Testis (tissue), 2 donors: ENCODE measurements at regions not wholly inside any gene's neighbourhood (a gene's known extent, or its start where the extent isn't known, plus 50 kb on each side); places are given as distances from the start of the nearest gene placed in this dataset.

Experiments used
- CTCF ChIP-seq, 3 experiments: fragments of 450-650 bp in 2 of 3; fragments of 200-600 bp in 1 of 3; sonication (generic) in 1 of 3; IDR thresholded peaks; one replicate each; pipeline ENCODE4 v1.5.1; 2016 to 2019; ENCODE audit warnings: antibody characterized with exemption in 3 of 3, mild to moderate bottlenecking in 2 of 3, moderate library complexity in 1 of 3
- POLR2A ChIP-seq: fragments of 450-650 bp; IDR thresholded peaks from one replicate; pipeline ENCODE4 v1.6.1; 2017; ENCODE audit warnings: antibody characterized with exemption, mild to moderate bottlenecking, moderate library complexity

- TF ChIP-seq CTCF (IDR thresholded peaks at IDR 0.05) (no peak), POLR2A (no peak)
Measured at GRCh38 chr10:63010203-63010602, 122.9 kb upstream of the NRBF2 start.
